ENCODE measurements at regions not wholly inside any gene's neighbourhood (a gene's known extent, or its start where the extent isn't known, plus 50 kb on each side); places are given as distances from the start of the nearest gene placed in this dataset.
A peak's percentile ranks its signal among the peaks of the same experiment; 100 is the strongest.

- DNase-seq (ENCODE audit: low read depth, low spot score) = no peak
Observed at GRCh38 chr18:78620326-78620725, 359.3 kb upstream of the SALL3 start.

GRCh38 chr18:78621141-78621755 lies 358.4 kb upstream of the SALL3 start:
- DNase-seq (ENCODE audit: low read depth, low spot score) = no peak

GRCh38 chr18:78622251-78622906 lies 357.2 kb upstream of the SALL3 start:
- no peak for DNase-seq (ENCODE audit: low read depth, low spot score)

GRCh38 chr18:78622907-78623541 lies 356.6 kb upstream of the SALL3 start:
- no peak for DNase-seq (ENCODE audit: low read depth, low spot score)

GRCh38 chr18:78624646-78625279 lies 354.9 kb upstream of the SALL3 start:
- DNase-seq (ENCODE audit: low read depth, low spot score) = peak; percentile 36

GRCh38 chr18:78625847-78626246 lies 353.8 kb upstream of the SALL3 start:
- no peak for DNase-seq (ENCODE audit: low read depth, low spot score)

- DNase-seq (ENCODE audit: low read depth, low spot score) = no peak
Observed at GRCh38 chr18:78627551-78628346, 351.9 kb upstream of the SALL3 start.

- DNase-seq (ENCODE audit: low read depth, low spot score) = no peak
Observed at GRCh38 chr18:78629426-78629825, 350.2 kb upstream of the SALL3 start.

- no peak for DNase-seq (ENCODE audit: low read depth, low spot score)
Observed at GRCh38 chr18:78630356-78630755, 349.3 kb upstream of the SALL3 start.

GRCh38 chr18:78630981-78631510 lies 348.6 kb upstream of the SALL3 start:
- no peak for DNase-seq (ENCODE audit: low read depth, low spot score)

GRCh38 chr18:78632111-78632541 lies 347.5 kb upstream of the SALL3 start:
- no peak for DNase-seq (ENCODE audit: low read depth, low spot score)

GRCh38 chr18:78634061-78634696 lies 345.4 kb upstream of the SALL3 start:
- no peak for DNase-seq (ENCODE audit: low read depth, low spot score)

- DNase-seq (ENCODE audit: low read depth, low spot score) = no peak
Observed at GRCh38 chr18:78635093-78635800, 344.4 kb upstream of the SALL3 start.

GRCh38 chr18:78636260-78636659 lies 343.4 kb upstream of the SALL3 start:
- no peak for DNase-seq (ENCODE audit: low read depth, low spot score)

GRCh38 chr18:78637442-78638402 lies 341.9 kb upstream of the SALL3 start:
- DNase-seq (ENCODE audit: low read depth, low spot score) = no peak

- peak; percentile 54 for DNase-seq (ENCODE audit: low read depth, low spot score)
Observed at GRCh38 chr18:78639006-78639950, 340.3 kb upstream of the SALL3 start.

GRCh38 chr18:78640246-78640995 lies 339.2 kb upstream of the SALL3 start:
- DNase-seq (ENCODE audit: low read depth, low spot score) = no peak

Data from ELF-1 (cell line).